Transverse colon (tissue), 3 donors: ENCODE measurements at regions not wholly inside any gene's neighbourhood (a gene's known extent, or its start where the extent isn't known, plus 50 kb on each side); places are given as distances from the start of the nearest gene placed in this dataset.

Experiments used
- CTCF ChIP-seq, 5 experiments: fragments of 200-600 bp in 3 of 5; fragments of 450-650 bp in 2 of 5; sonication (generic) in 3 of 5; IDR thresholded peaks; 1 replicate in 2 of 5; 2 replicates in 3 of 5; pipeline ENCODE4 v1.5.1; 2016 to 2017; ENCODE audit warnings: antibody characterized with exemption in 5 of 5, inconsistent platforms in 3 of 5, mild to moderate bottlenecking in 2 of 5, moderate library complexity in 1 of 5
- POLR2A ChIP-seq: fragments of 450-650 bp; IDR thresholded peaks from one replicate; pipeline ENCODE4 v1.6.1; 2016; ENCODE audit warnings: antibody characterized with exemption, mild to moderate bottlenecking, moderate library complexity

GRCh38 chr3:178428037-178428436 lies 108.2 kb upstream of the KCNMB2 start:
- TF ChIP-seq POLR2A (no peak), CTCF (IDR thresholded peaks at IDR 0.05) (no peak)
